Hematopoietic multipotent progenitor cell treated with erythropoietin and hydrocortisone succinate and interleukin-3 and kit ligand, for 15 days (in vitro differentiated cells): ENCODE measurements at regions not wholly inside any gene's neighbourhood (a gene's known extent, or its start where the extent isn't known, plus 50 kb on each side); places are given as distances from the start of the nearest gene placed in this dataset.
"Not testable (repeated sequence)": the region's sequence is repeated elsewhere in the genome, so short reads cannot be mapped to it uniquely, and the experiment has no call there.

Experiments
- DNase-seq: peaks from one replicate; pipeline ENCODE4 v3.0.0-alpha.2; 2015; ENCODE audit warnings: low spot score

DNA sequence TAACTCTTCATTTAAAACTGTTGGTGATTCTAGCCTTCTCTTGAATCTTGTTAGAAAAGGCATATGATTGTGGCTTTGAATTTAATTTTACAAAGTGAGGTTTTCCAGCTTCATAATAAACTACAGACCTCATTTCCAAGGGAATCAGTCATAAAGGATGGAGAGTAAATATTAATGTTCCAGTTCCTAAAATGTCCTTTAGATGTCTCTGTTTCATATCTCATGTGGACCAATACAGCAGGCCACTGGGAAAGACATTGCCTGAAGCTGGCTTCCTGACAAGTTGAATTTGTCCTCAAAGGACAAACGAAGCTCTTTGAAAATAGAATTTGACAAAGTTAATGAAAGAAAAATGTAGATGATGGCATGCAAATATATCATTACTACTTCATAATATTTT lies 125.4 kb downstream of the ZNF330 start:
- DNase-seq = no peak

DNA sequence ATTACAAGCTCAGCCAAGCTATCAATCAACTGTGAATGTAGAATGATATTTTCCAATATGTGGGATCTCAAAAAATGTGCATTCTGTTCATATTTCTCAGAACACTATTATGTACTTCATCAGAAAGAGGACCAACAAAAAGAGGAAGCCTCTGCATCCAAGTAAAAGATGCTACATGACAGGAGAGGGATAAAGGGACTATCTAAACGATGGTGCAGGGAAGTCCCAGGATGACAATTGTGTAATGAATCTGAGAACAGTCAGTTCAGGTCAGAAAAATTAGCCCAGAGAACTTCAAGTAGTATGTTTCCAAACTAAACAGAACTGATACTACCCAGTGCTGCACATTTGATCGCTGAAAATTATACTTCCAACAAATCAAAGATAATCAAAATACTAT lies 127.0 kb downstream of the ZNF330 start:
- no peak for DNase-seq

DNA sequence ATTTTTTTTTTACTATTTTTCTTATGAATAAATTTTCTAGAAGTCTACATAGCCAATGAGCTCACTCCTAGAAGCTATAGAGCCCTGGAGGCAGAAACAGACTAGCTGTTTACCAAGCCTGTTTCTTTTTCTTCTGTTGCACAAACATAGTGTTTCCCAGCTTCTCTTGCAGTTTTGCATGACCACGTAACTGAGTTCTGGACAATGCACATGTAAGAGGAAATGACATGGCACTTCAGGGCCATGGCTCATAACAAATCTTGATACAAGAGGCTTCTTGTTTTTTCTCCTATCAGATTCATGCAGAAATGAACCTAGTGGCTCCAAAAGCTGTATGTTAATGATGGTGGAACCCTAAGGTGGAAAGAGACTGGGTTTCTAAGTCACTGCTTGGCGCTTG lies 127.4 kb downstream of the ZNF330 start:
- no peak for DNase-seq

DNA sequence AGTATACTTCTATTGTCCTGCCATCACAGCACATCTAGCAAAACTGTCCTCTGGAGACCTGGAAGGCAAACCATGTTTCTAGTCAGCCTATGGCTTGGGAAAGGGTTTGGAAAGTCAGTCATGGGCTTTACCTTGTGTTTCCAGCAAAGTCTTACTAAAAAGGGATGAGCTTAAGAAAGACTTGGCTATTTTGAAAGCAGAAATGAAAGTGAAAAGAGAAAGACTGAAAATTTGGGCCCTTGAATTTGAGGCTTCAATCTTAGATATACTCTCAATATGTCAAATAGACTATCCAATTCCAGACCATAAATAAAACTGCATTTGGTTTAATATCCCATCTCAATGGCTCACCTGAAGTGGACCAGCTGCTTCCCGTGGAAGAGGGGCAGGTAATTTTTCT lies 127.9 kb downstream of the ZNF330 start:
- DNase-seq = no peak

GRCh38 chr4:141349236-141349635 lies 128.5 kb downstream of the ZNF330 start:
- DNase-seq = no peak

DNA sequence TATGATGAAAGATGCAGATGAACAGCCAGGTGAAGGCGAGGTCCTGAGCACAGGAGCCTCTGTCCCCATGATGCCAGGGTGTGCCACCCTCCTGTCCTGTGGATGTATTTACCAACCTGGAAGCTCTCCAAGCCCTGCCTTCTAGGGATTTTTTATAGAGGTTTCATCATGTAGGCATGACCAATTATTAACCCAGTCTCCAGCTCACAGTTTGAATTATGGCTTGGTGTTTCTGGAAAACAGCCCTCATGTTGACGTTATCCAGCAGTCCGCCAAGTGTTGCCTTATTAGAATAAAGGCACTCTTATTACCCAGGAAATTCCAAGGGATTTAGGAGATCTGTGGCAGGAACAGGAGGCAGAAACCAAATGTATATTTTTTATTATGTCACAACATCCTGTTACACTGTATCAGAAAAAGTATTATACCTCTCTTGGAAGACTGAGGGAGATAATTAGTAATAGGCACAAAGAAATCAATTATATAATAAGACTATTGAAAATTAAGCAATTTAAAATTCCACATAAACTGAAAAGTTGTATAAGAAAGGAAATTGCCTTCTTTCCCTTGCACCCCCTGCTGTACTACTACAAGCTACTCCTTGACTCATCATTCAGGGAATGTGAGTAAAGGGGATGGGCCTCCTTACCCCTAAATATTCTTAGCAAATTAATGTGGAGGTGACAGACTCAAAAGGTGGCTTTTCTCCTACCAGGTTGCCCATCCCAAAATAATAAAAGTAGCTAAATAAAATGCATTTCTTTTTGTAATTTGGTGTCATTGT lies 129.6 kb downstream of the ZNF330 start:
- DNase-seq = no peak

- DNase-seq = no peak
Measured at GRCh38 chr4:141352331-141352730, 131.6 kb downstream of the ZNF330 start.

- DNase-seq = no peak
Measured at GRCh38 chr4:141352909-141353525, 132.3 kb downstream of the ZNF330 start.

GRCh38 chr4:141356321-141356962 lies 135.7 kb downstream of the ZNF330 start:
- no peak for DNase-seq

DNA sequence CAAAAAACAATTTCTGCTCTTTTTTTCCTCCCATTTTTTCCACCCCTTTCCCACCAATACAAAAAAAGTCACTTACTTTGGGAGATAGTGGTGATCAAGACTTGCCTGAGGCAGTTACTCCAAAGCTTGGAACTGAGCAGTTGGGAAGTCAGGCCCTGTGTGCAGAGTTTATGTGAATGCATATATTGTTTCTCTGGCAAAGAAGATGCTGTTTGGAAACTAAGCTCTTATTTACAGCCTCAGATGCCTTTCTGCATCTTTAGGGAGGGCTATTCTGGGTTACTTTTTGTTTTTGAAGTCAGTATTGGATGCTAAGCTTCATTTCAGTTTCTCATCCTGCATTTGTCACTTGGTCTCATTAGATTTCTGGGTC lies 136.3 kb downstream of the ZNF330 start:
- DNase-seq = no peak

GRCh38 chr4:141368241-141368640 lies 147.5 kb downstream of the ZNF330 start:
- not testable (repeated sequence) for DNase-seq

DNA sequence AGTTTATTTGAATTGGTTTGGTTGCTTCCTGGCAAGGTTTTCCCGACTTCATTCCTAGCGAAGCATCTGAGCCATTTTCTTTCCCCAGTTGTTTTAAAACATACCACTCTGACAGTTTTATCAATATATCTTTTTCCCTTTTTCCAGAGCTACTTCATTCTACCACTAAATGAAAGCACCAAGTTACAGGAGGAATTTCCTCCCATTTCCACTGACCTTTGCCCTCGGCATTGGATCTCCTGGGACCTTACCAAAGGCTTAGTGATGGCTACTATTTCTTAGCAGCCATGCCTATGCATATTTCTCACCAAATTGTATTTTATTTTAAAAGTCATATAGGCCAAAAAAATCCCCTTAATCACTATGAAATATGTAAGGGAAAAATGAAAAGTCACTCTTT lies 150.5 kb downstream of the ZNF330 start:
- DNase-seq = no peak

DNA sequence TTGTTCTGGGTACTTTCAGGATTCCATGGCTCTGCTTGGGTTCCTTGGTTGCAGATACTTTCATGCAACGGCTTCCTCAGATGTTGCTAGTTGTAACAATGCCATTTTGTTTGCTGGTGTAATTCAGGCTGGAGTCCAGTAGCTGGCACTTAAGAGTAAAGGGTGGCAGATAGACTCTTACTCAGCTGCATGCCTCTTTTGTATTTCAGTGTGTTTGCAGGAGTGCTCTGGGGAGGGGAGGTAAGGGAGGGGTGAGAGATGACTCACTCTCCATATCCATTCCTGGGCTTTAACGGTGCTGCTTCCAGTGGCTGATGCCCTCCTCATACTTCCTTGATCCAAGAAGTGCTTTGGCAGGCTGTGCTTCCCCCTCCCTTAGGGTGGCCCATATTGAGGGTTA lies 155.2 kb downstream of the ZNF330 start:
- no peak for DNase-seq

- no peak for DNase-seq
Measured at GRCh38 chr4:141376769-141377168, 156.1 kb downstream of the ZNF330 start.

DNA sequence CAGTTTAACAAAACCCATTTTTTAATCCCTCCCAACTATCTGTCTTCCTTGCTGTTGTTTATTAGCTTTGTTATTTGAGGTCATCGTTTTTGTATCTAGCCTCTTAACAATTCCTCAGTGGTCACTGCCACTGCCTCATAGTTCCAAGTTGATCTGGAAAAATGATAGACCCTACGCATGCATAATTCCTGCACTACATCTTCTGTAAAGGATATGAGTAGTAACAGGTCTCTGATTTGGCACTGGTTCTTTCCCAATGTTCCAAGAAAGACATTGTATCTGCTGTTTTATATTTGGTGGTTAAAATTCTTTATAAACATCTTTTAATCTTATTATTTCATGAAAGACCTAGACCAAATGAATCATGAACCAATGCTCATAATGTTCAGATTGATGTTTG lies 166.6 kb downstream of the ZNF330 start:
- DNase-seq = no peak

GRCh38 chr4:141388481-141388880 lies 167.8 kb downstream of the ZNF330 start:
- no peak for DNase-seq

- no peak for DNase-seq
Measured at GRCh38 chr4:141389649-141390048, 169.0 kb downstream of the ZNF330 start.

GRCh38 chr4:141390571-141390970 lies 169.9 kb downstream of the ZNF330 start:
- no peak for DNase-seq

GRCh38 chr4:141391293-141391692 lies 170.6 kb downstream of the ZNF330 start:
- no peak for DNase-seq

GRCh38 chr4:141391771-141392170 lies 171.1 kb downstream of the ZNF330 start:
- no peak for DNase-seq

GRCh38 chr4:141395246-141395830 lies 174.6 kb downstream of the ZNF330 start:
- DNase-seq = no peak

GRCh38 chr4:141395919-141396318 lies 175.2 kb downstream of the ZNF330 start:
- no peak for DNase-seq

- no peak for DNase-seq
Measured at GRCh38 chr4:141402712-141403111, 182.0 kb downstream of the ZNF330 start.
